Neural progenitor cell (in vitro differentiated cells): ENCODE measurements at regions not wholly inside any gene's neighbourhood (a gene's known extent, or its start where the extent isn't known, plus 50 kb on each side); places are given as distances from the start of the nearest gene placed in this dataset.

ENCODE experiments used
- DNase-seq: peaks from one replicate; pipeline ENCODE4 v3.0.0-alpha.2; 2016; ENCODE audit warnings: low spot score
- H2AFZ ChIP-seq: fragments of 200-600 bp; sonication (generic); replicated peaks from 2 replicates; pipeline ENCODE4 v1.6.1; 2016; ENCODE audit warnings: antibody characterized with exemption
- H3F3A ChIP-seq: fragments of 200-600 bp; sonication (generic); 2 replicates; pipeline ENCODE4 v1.6.1; 2016; ENCODE audit warnings: antibody characterized with exemption, low read depth
- H3K27ac ChIP-seq: fragments of 200-600 bp; sonication (generic); 2 replicates; pipeline ENCODE4 v1.5.1; 2016; ENCODE audit warnings: mild to moderate bottlenecking
- H3K27me3 ChIP-seq: fragments of 200-600 bp; sonication (generic); 2 replicates; pipeline ENCODE4 v1.6.1; 2016; ENCODE audit warnings: mild to moderate bottlenecking, moderate library complexity
- H3K36me3 ChIP-seq: fragments of 200-600 bp; sonication (generic); 2 replicates; pipeline ENCODE4 v1.5.1; 2016
- H3K4me1 ChIP-seq: fragments of 200-600 bp; sonication (generic); 2 replicates; pipeline ENCODE4 v1.6.1; 2016; ENCODE audit warnings: mixed run types
- H3K4me2 ChIP-seq: fragments of 200-600 bp; sonication (generic); 2 replicates; pipeline ENCODE4 v1.6.1; 2016
- H3K4me3 ChIP-seq: fragments of 200-600 bp; sonication (generic); 2 replicates; pipeline ENCODE4 v1.5.1; 2016
- H3K79me2 ChIP-seq: fragments of 200-600 bp; sonication (generic); 2 replicates; pipeline ENCODE4 v1.6.1; 2016; ENCODE audit warnings: low read depth
- H3K9ac ChIP-seq: fragments of 200-600 bp; sonication (generic); 2 replicates; pipeline ENCODE4 v1.6.1; 2016
- H3K9me3 ChIP-seq: fragments of 200-600 bp; sonication (generic); 2 replicates; pipeline ENCODE4 v1.5.1; 2016; ENCODE audit warnings: low read depth
- H4K20me1 ChIP-seq: fragments of 200-600 bp; sonication (generic); 2 replicates; pipeline ENCODE4 v1.6.1; 2016; ENCODE audit warnings: low read depth
- H3K27ac Mint-ChIP-seq: 3 replicates; pipeline ENCODE4 v1.8.0; 2021; ENCODE audit warnings: mixed read lengths
- H3K27me3 Mint-ChIP-seq: 2 replicates; pipeline ENCODE4 v1.8.0; 2022; ENCODE audit warnings: low read depth, mild to moderate bottlenecking, inconsistent platforms, moderate library complexity, mixed read lengths; ENCODE audit not compliant: insufficient read depth
- H3K36me3 Mint-ChIP-seq: 3 replicates; pipeline ENCODE4 v1.8.0; 2021; ENCODE audit warnings: mixed read lengths
- H3K4me1 Mint-ChIP-seq: 3 replicates; pipeline ENCODE4 v1.8.0; 2021; ENCODE audit warnings: mixed read lengths
- H3K4me3 Mint-ChIP-seq: 3 replicates; pipeline ENCODE4 v1.8.0; 2021; ENCODE audit warnings: mild to moderate bottlenecking, moderate library complexity, mixed read lengths
- H3K9me3 Mint-ChIP-seq: 3 replicates; pipeline ENCODE4 v1.8.0; 2020; ENCODE audit warnings: mixed read lengths
- CTCF ChIP-seq: fragments of 200-600 bp; sonication (generic); IDR thresholded peaks from 2 replicates; pipeline ENCODE4 v1.5.1; 2017; ENCODE audit warnings: antibody characterized with exemption, mild to moderate bottlenecking
- EZH2 ChIP-seq: fragments of 200-600 bp; sonication (generic); IDR thresholded peaks from 2 replicates; pipeline ENCODE4 v1.6.1; 2017; ENCODE audit warnings: antibody characterized with exemption, mild to moderate bottlenecking, moderate library complexity
- EZH2phosphoT487 ChIP-seq: fragments of 200-600 bp; sonication (generic); IDR thresholded peaks from 2 replicates; pipeline ENCODE4 v1.6.1; 2017; ENCODE audit warnings: antibody characterized with exemption

DNA sequence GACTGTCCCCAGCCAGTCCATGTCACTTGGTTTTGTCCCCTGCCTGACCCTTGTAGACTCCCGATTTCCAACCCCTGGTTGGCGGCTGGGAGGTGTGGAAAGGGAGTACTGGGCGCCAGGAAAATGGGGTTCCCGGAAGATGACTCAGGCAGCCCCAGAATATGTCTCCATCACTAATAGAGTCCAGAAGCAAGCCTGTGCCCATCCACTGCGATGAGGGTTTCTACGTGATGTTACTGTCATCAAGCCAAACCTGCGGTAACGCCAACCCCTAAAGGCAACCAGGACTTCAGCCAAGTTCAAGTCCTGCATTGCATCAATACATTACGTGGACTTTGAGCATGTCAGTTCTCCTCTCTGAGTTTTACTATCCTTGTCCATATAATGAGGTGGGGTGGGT lies 62.0 kb upstream of the TAF1B start:
- TF ChIP-seq EZH2phosphoT487 = no peak
- TF ChIP-seq CTCF = no peak
- TF ChIP-seq EZH2 = no peak
- H3K36me3 ChIP-seq = no peaks in the 10 kb centered on the region
- no peak overlapping the region for H3K27ac ChIP-seq
- Mint-ChIP-seq H3K4me1 (peaks cover 27% of the 10 kb centered on the region), H3K27ac (no peak overlapping the region), H3K4me3 (no peak overlapping the region), H3K36me3 (peaks cover 2% of the 10 kb centered on the region), H3K9me3 (no peaks in the 10 kb centered on the region), H3K27me3 (peaks cover 4% of the 10 kb centered on the region)
- no peak overlapping the region for H2AFZ ChIP-seq
- H3K79me2 ChIP-seq = no peaks in the 10 kb centered on the region
- H3K9me3 ChIP-seq = no peaks in the 10 kb centered on the region
- no peaks in the 10 kb centered on the region for H3K4me1 ChIP-seq
- no peaks in the 10 kb centered on the region for H4K20me1 ChIP-seq
- no peaks in the 10 kb centered on the region for H3K27me3 ChIP-seq
- no peak overlapping the region for H3K4me3 ChIP-seq
- H3K4me2 ChIP-seq = no peak overlapping the region
- DNase-seq = no peak
- H3K9ac ChIP-seq = no peak overlapping the region
- no peaks in the 10 kb centered on the region for H3F3A ChIP-seq

GRCh38 chr2:9782197-9782719 lies 61.0 kb upstream of the TAF1B start:
- Mint-ChIP-seq H3K27me3 (peaks cover 4% of the 10 kb centered on the region), H3K4me1 (peaks cover 27% of the 10 kb centered on the region), H3K27ac (peak overlapping the region; percentile 77), H3K4me3 (peak overlapping the region; percentile 52), H3K9me3 (no peaks in the 10 kb centered on the region), H3K36me3 (no peaks in the 10 kb centered on the region)
- Histone ChIP-seq H3K79me2 (no peaks in the 10 kb centered on the region), H3K4me1 (no peaks in the 10 kb centered on the region), H4K20me1 (no peaks in the 10 kb centered on the region), H3K9me3 (no peaks in the 10 kb centered on the region), H3K4me2 (no peak overlapping the region), H3K27me3 (peaks cover under 1% of the 10 kb centered on the region), H2AFZ (no peak overlapping the region), H3K9ac (no peak overlapping the region), H3K4me3 (no peak overlapping the region), H3K36me3 (no peaks in the 10 kb centered on the region), H3K27ac (no peak overlapping the region), H3F3A (no peaks in the 10 kb centered on the region)
- TF ChIP-seq EZH2 (no peak), EZH2phosphoT487 (no peak), CTCF (no peak)
- no peak for DNase-seq

- Histone ChIP-seq H3K36me3 (no peaks in the 10 kb centered on the region), H3F3A (no peaks in the 10 kb centered on the region), H3K9me3 (no peaks in the 10 kb centered on the region), H3K4me3 (no peak overlapping the region), H3K4me2 (no peak overlapping the region), H3K79me2 (no peaks in the 10 kb centered on the region), H3K27ac (no peak overlapping the region), H3K9ac (no peak overlapping the region), H3K4me1 (no peaks in the 10 kb centered on the region), H2AFZ (no peak overlapping the region), H4K20me1 (no peaks in the 10 kb centered on the region), H3K27me3 (peaks cover 4% of the 10 kb centered on the region)
- peaks cover 2% of the 10 kb centered on the region for H3K27me3 Mint-ChIP-seq
- no peaks in the 10 kb centered on the region for H3K36me3 Mint-ChIP-seq
- H3K4me1 Mint-ChIP-seq = peaks cover 6% of the 10 kb centered on the region
- H3K9me3 Mint-ChIP-seq = no peaks in the 10 kb centered on the region
- no peak overlapping the region for H3K4me3 Mint-ChIP-seq
- TF ChIP-seq CTCF (no peak), EZH2phosphoT487 (no peak), EZH2 (no peak)
- no peak for DNase-seq
- H3K27ac Mint-ChIP-seq = no peak overlapping the region
Observed at GRCh38 chr2:9789371-9789770, 53.9 kb upstream of the TAF1B start.
